ENCODE measurements at regions not wholly inside any gene's neighbourhood (a gene's known extent, or its start where the extent isn't known, plus 50 kb on each side); places are given as distances from the start of the nearest gene placed in this dataset.

- no peaks in the 10 kb centered on the region for H3K4me1 ChIP-seq
- no peaks in the 10 kb centered on the region for H3K9me3 ChIP-seq
- TF ChIP-seq POLR2AphosphoS5 (IDR thresholded peaks at IDR 0.05) (no peak), CTCF (IDR thresholded peaks at IDR 0.05 in 8 of 11, conservative IDR thresholded peaks at IDR 0.05 in 3 of 11) (no peak), POLR2A (IDR thresholded peaks at IDR 0.05) (no peak)
- no peaks in the 10 kb centered on the region for H3K36me3 ChIP-seq
- H3K4me3 ChIP-seq = no peak overlapping the region
- intact Hi-C loops (cut with DNase I; ENCODE audit: low total_unique reads) = no loop called here
- H3K27ac ChIP-seq = no peak overlapping the region
- no peak for DNase-seq
- 53 to 68% (median 60%) methylated on average over 4 of the region's 4 CpGs for WGBS, 5 donors
- H3K27me3 ChIP-seq (replicated peaks in 1 of 7) = no peaks in the 10 kb centered on the region
These were observed 98.6 kb downstream of the MAT2B start for GRCh38 chr5:163604013-163604412.

- no peak for DNase-seq
- Histone ChIP-seq H3K4me1 (no peaks in the 10 kb centered on the region), H3K36me3 (no peaks in the 10 kb centered on the region), H3K27me3 (replicated peaks in 1 of 7) (no peaks in the 10 kb centered on the region), H3K27ac (no peak overlapping the region), H3K4me3 (no peak overlapping the region), H3K9me3 (no peaks in the 10 kb centered on the region)
- intact Hi-C loops (cut with DNase I; ENCODE audit: low total_unique reads) = no loop called here
- TF ChIP-seq POLR2A (IDR thresholded peaks at IDR 0.05) (no peak), CTCF (IDR thresholded peaks at IDR 0.05 in 8 of 11, conservative IDR thresholded peaks at IDR 0.05 in 3 of 11) (no peak), POLR2AphosphoS5 (IDR thresholded peaks at IDR 0.05) (no peak)
- 85 to 90% (median 88%) methylated on average over 4 of the region's 4 CpGs for WGBS, 5 donors
These were observed 101.8 kb downstream of the MAT2B start for GRCh38 chr5:163607256-163607655.

GRCh38 chr5:163608621-163609020, 103.2 kb downstream of the MAT2B start:
- intact Hi-C loops (cut with DNase I; ENCODE audit: low total_unique reads) = no loop called here
- no peak for TF ChIP-seq CTCF (IDR thresholded peaks at IDR 0.05 in 8 of 11, conservative IDR thresholded peaks at IDR 0.05 in 3 of 11)

GRCh38 chr5:163609910-163610309, 104.5 kb downstream of the MAT2B start:
- WGBS, 5 donors = 81 to 96% (median 83%) methylated on average over 1 of the region's 1 CpG
- H3K4me1 ChIP-seq = no peaks in the 10 kb centered on the region
- no peak overlapping the region for H3K27ac ChIP-seq
- no peaks in the 10 kb centered on the region for H3K36me3 ChIP-seq
- intact Hi-C loops (cut with DNase I; ENCODE audit: low total_unique reads) = no loop called here
- DNase-seq = no peak
- no peak overlapping the region for H3K4me3 ChIP-seq
- TF ChIP-seq POLR2A (IDR thresholded peaks at IDR 0.05) = no peak
- H3K27me3 ChIP-seq (replicated peaks in 1 of 7) = no peaks in the 10 kb centered on the region
- no peaks in the 10 kb centered on the region for H3K9me3 ChIP-seq

More at GRCh38 chr5:163608621-163609020, 103.2 kb downstream of the MAT2B start:
- no peaks in the 10 kb centered on the region for H3K36me3 ChIP-seq
- no peaks in the 10 kb centered on the region for H3K27me3 ChIP-seq (replicated peaks in 1 of 7)
- no peaks in the 10 kb centered on the region for H3K4me1 ChIP-seq
- H3K27ac ChIP-seq = no peak overlapping the region
- H3K4me3 ChIP-seq = no peak overlapping the region
- H3K9me3 ChIP-seq = no peaks in the 10 kb centered on the region
- no peak for DNase-seq
